Testis (tissue), 2 donors: ENCODE measurements at regions not wholly inside any gene's neighbourhood (a gene's known extent, or its start where the extent isn't known, plus 50 kb on each side); places are given as distances from the start of the nearest gene placed in this dataset.
"Not testable (repeated sequence)": the region's sequence is repeated elsewhere in the genome, so short reads cannot be mapped to it uniquely, and the experiment has no call there.

Experiments
- CTCF ChIP-seq, 3 experiments: fragments of 450-650 bp in 2 of 3; fragments of 200-600 bp in 1 of 3; sonication (generic) in 1 of 3; IDR thresholded peaks; one replicate each; pipeline ENCODE4 v1.5.1; 2016 to 2019; ENCODE audit warnings: antibody characterized with exemption in 3 of 3, mild to moderate bottlenecking in 2 of 3, moderate library complexity in 1 of 3
- POLR2A ChIP-seq: fragments of 450-650 bp; IDR thresholded peaks from one replicate; pipeline ENCODE4 v1.6.1; 2017; ENCODE audit warnings: antibody characterized with exemption, mild to moderate bottlenecking, moderate library complexity

GRCh38 chr5:176073996-176074571 lies 106.0 kb upstream of the THOC3 start:
- TF ChIP-seq POLR2A; CTCF (IDR thresholded peaks at IDR 0.05): not testable (repeated sequence)
